ENCODE measurements at regions not wholly inside any gene's neighbourhood (a gene's known extent, or its start where the extent isn't known, plus 50 kb on each side); places are given as distances from the start of the nearest gene placed in this dataset.

DNA sequence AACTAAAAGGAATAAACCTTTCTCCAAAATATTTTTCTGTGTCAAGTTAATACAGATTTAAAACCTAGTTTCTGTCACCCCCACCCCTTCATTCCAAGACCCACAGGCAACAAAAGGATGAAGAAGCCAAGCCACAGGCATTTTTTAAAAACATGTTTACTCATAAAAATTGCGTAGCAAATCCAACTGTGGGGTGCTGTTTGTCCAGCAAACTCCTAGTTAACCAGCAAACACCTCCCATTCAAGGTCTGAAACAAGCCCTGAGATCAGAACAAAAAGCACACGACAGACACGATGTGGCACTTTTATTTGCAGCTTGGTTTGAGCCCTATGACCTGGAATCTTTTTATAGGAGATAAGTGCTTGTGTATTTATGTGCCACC, 149.9 kb upstream of the CAMK1G start:
- TF ChIP-seq, protein P1, sequence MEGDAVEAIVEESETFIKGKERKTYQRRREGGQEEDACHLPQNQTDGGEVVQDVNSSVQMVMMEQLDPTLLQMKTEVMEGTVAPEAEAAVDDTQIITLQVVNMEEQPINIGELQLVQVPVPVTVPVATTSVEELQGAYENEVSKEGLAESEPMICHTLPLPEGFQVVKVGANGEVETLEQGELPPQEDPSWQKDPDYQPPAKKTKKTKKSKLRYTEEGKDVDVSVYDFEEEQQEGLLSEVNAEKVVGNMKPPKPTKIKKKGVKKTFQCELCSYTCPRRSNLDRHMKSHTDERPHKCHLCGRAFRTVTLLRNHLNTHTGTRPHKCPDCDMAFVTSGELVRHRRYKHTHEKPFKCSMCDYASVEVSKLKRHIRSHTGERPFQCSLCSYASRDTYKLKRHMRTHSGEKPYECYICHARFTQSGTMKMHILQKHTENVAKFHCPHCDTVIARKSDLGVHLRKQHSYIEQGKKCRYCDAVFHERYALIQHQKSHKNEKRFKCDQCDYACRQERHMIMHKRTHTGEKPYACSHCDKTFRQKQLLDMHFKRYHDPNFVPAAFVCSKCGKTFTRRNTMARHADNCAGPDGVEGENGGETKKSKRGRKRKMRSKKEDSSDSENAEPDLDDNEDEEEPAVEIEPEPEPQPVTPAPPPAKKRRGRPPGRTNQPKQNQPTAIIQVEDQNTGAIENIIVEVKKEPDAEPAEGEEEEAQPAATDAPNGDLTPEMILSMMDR (conservative IDR thresholded peaks at IDR 0.05; ENCODE audit: low read length) = no peak
- no peak for TF ChIP-seq EZH2phosphoT487 (IDR thresholded peaks at IDR 0.05; ENCODE audit: borderline replicate concordance)

All from Loucy (cell line).